Embryonic facial prominence (tissue), 1 donor: ENCODE measurements at regions not wholly inside any gene's neighbourhood (a gene's known extent, or its start where the extent isn't known, plus 50 kb on each side); places are given as distances from the start of the nearest gene placed in this dataset.

Experiments
- DNase-seq: peaks from one replicate; pipeline ENCODE4 v3.0.0-alpha.2; 2016; ENCODE audit errors: extremely low spot score

- DNase-seq = no peak
Measured at GRCh38 chr14:65320661-65321308, 91.7 kb upstream of the FUT8 start.

- no peak for DNase-seq
Measured at GRCh38 chr14:65321370-65321875, 91.1 kb upstream of the FUT8 start.

GRCh38 chr14:65329481-65329880 is 83.0 kb upstream of the FUT8 start:
- no peak for DNase-seq

GRCh38 chr14:65329911-65330310 is 82.6 kb upstream of the FUT8 start:
- DNase-seq = no peak

- DNase-seq = no peak
Measured at GRCh38 chr14:65330416-65330815, 82.1 kb upstream of the FUT8 start.

- no peak for DNase-seq
Measured at GRCh38 chr14:65331652-65332051, 80.9 kb upstream of the FUT8 start.

GRCh38 chr14:65332141-65332871 is 80.2 kb upstream of the FUT8 start:
- DNase-seq = no peak

GRCh38 chr14:65333943-65334687 is 78.4 kb upstream of the FUT8 start:
- peak; percentile 55 for DNase-seq

- DNase-seq = no peak
Measured at GRCh38 chr14:65334765-65335410, 77.6 kb upstream of the FUT8 start.

GRCh38 chr14:65335411-65335947 is 77.1 kb upstream of the FUT8 start:
- DNase-seq = no peak

- DNase-seq = no peak
Measured at GRCh38 chr14:65336191-65336591, 76.3 kb upstream of the FUT8 start.

GRCh38 chr14:65339866-65340265 is 72.7 kb upstream of the FUT8 start:
- DNase-seq = no peak

GRCh38 chr14:65344011-65344410 is 68.5 kb upstream of the FUT8 start:
- no peak for DNase-seq

GRCh38 chr14:65345266-65345665 is 67.3 kb upstream of the FUT8 start:
- no peak for DNase-seq

- no peak for DNase-seq
Measured at GRCh38 chr14:65346474-65346873, 66.1 kb upstream of the FUT8 start.

GRCh38 chr14:65346895-65347294 is 65.6 kb upstream of the FUT8 start:
- no peak for DNase-seq

GRCh38 chr14:65348137-65348536 is 64.4 kb upstream of the FUT8 start:
- no peak for DNase-seq

GRCh38 chr14:65349100-65349499 is 63.4 kb upstream of the FUT8 start:
- DNase-seq = no peak

- DNase-seq = no peak
Measured at GRCh38 chr14:65351493-65352194, 60.9 kb upstream of the FUT8 start.

GRCh38 chr14:65352964-65353530 is 59.5 kb upstream of the FUT8 start:
- no peak for DNase-seq

GRCh38 chr14:65354131-65354530 is 58.4 kb upstream of the FUT8 start:
- no peak for DNase-seq
